SK-N-SH (cell line): ENCODE measurements at regions not wholly inside any gene's neighbourhood (a gene's known extent, or its start where the extent isn't known, plus 50 kb on each side); places are given as distances from the start of the nearest gene placed in this dataset.

Experiments
- CTCF ChIA-PET: fragments of 300-600, 350-600 bp; formaldehyde crosslinking; extraction: SDS; loops from one replicate; lab custom pipeline; 2021; lab: Yijun Ruan, JAX
- POLR2A ChIA-PET: fragments of 350-600 bp; sonication (Branson Sonifier 250); formaldehyde crosslinking; extraction: SDS; loops from one replicate; lab custom pipeline; 2020; ENCODE audit warnings: antibody characterized with exemption, inconsistent platforms; lab: Yijun Ruan, JAX
- DNase-seq: peaks from one replicate; pipeline ENCODE4 v3.0.0; 2012
- H2AFZ ChIP-seq: fragments of 200-600 bp; sonication (generic); 2 replicates; pipeline ENCODE4 v1.8.1; 2016; ENCODE audit warnings: antibody characterized with exemption, mild to moderate bottlenecking, low read depth
- H3F3A ChIP-seq: fragments of 200-600 bp; sonication (generic); replicated peaks from 2 replicates; pipeline ENCODE3; 2016; ENCODE audit warnings: antibody characterized with exemption, mild to moderate bottlenecking; ENCODE audit not compliant: insufficient read depth
- H3K27ac ChIP-seq, 2 experiments: fragments of 200-500 bp in 1 of 2; fragments of 200-600 bp in 1 of 2; sonication (Bioruptor generic) in 1 of 2; sonication (generic), shearing (Covaris generic) in 1 of 2; 2 replicates each; pipeline versions ENCODE4 v1.5.1 to v1.6.1; 2014 to 2016; ENCODE audit warnings: low read depth in 2 of 2, inconsistent platforms in 1 of 2, low read length in 1 of 2, mild to moderate bottlenecking in 1 of 2, mixed read lengths in 1 of 2
- H3K27me3 ChIP-seq: fragments of 200-600 bp; sonication (generic), shearing (Covaris generic); 2 replicates; pipeline ENCODE4 v1.6.1; 2016; ENCODE audit warnings: mixed run types; ENCODE audit not compliant: insufficient read depth
- H3K36me3 ChIP-seq, 2 experiments: fragments of 200-500 bp in 1 of 2; fragments of 200-600 bp in 1 of 2; sonication (Bioruptor generic) in 1 of 2; sonication (generic) in 1 of 2; replicated peaks in 1 of 2; 2 replicates each; pipeline versions ENCODE3 to v1.5.1; 2014 to 2016; ENCODE audit warnings: low read length in 1 of 2, mild to moderate bottlenecking in 1 of 2; ENCODE audit not compliant: insufficient read depth in 2 of 2, control insufficient read depth in 1 of 2
- H3K4me1 ChIP-seq, 2 experiments: fragments of 200-500 bp in 1 of 2; fragments of 200-600 bp in 1 of 2; sonication (Bioruptor generic) in 1 of 2; sonication (generic), shearing (Covaris generic) in 1 of 2; 2 replicates each; pipeline versions ENCODE4 v1.5.1 to v1.6.1; 2014 to 2016; ENCODE audit warnings: low read depth in 1 of 2, low read length in 1 of 2, mixed run types in 1 of 2; ENCODE audit not compliant: insufficient read depth in 2 of 2, control insufficient read depth in 1 of 2
- H3K4me2 ChIP-seq: fragments of 200-600 bp; sonication (generic), shearing (Covaris generic); 2 replicates; pipeline ENCODE4 v1.6.1; 2017; ENCODE audit warnings: mixed run types
- H3K4me3 ChIP-seq, 2 experiments: fragments of 200-500 bp in 1 of 2; fragments of 200-600 bp in 1 of 2; sonication (Bioruptor generic) in 1 of 2; sonication (generic), shearing (Covaris generic) in 1 of 2; 2 replicates each; pipeline versions ENCODE4 v1.5.1 to v1.8.1; 2014 to 2016; ENCODE audit warnings: low read depth in 2 of 2, inconsistent platforms in 1 of 2, low read length in 1 of 2, mild to moderate bottlenecking in 1 of 2, mixed read lengths in 1 of 2, moderate library complexity in 1 of 2
- H3K79me2 ChIP-seq: fragments of 200-600 bp; sonication (generic); 2 replicates; pipeline ENCODE4 v1.8.1; 2017; ENCODE audit warnings: mild to moderate bottlenecking; ENCODE audit not compliant: insufficient read depth
- H3K9ac ChIP-seq: fragments of 200-600 bp; sonication (generic); 2 replicates; pipeline ENCODE4 v1.6.1; 2017; ENCODE audit warnings: mixed run types
- H3K9me2 ChIP-seq: fragments of 200-600 bp; sonication (generic); 2 replicates; pipeline ENCODE4 v1.6.1; 2017; ENCODE audit warnings: mixed run types
- H3K9me3 ChIP-seq: fragments of 200-600 bp; sonication (generic); 2 replicates; pipeline ENCODE4 v1.6.1; 2017; ENCODE audit warnings: mixed run types, mild to moderate bottlenecking, moderate library complexity
- H4K20me1 ChIP-seq: fragments of 200-600 bp; sonication (generic); 2 replicates; pipeline ENCODE4 v1.6.1; 2017; ENCODE audit warnings: mild to moderate bottlenecking, mixed run types; ENCODE audit not compliant: insufficient read depth
- CHD2 ChIP-seq: fragments of 150-350 bp; IDR thresholded peaks from 2 replicates; pipeline ENCODE4 v1.6.1; 2018; ENCODE audit warnings: low read length; ENCODE audit not compliant: partially characterized antibody
- ELF1 ChIP-seq: IDR thresholded peaks from 2 replicates; pipeline ENCODE4 v1.4.0; 2012
- EP300 ChIP-seq, 2 experiments: IDR thresholded peaks; 2 replicates each; pipeline versions ENCODE4 v1.4.0 to v1.6.1; 2012; ENCODE audit warnings: borderline replicate concordance in 1 of 2, low read depth in 1 of 2, low read length in 1 of 2
- FOSL2 ChIP-seq: IDR thresholded peaks from 2 replicates; pipeline ENCODE4 v1.4.0; 2012; ENCODE audit warnings: low read depth, mild to moderate bottlenecking, moderate library complexity, borderline replicate concordance
- FOXJ3 ChIP-seq: sonication (generic); formaldehyde crosslinking; IDR thresholded peaks from 2 replicates; pipeline ENCODE4 v1.5.1; 2020; ENCODE audit warnings: mild to moderate bottlenecking, missing genetic modification reagents
- GABPA ChIP-seq: IDR thresholded peaks from 2 replicates; pipeline ENCODE4 v1.4.0; 2012; ENCODE audit warnings: low read depth, mild to moderate bottlenecking
- MXI1 ChIP-seq: IDR thresholded peaks from 2 replicates; pipeline ENCODE4 v1.6.1; 2012; ENCODE audit warnings: mild to moderate bottlenecking, low read depth, low read length, improper control_type of control experiment
- NFIC ChIP-seq: IDR thresholded peaks from 2 replicates; pipeline ENCODE4 v1.4.0; 2012; ENCODE audit warnings: borderline replicate concordance
- RAD21 ChIP-seq: IDR thresholded peaks from 2 replicates; pipeline ENCODE4 v1.6.1; 2012; ENCODE audit warnings: mild to moderate bottlenecking, low read length
- RCOR1 ChIP-seq: fragments of 150-350 bp; IDR thresholded peaks from 2 replicates; pipeline ENCODE4 v1.6.1; 2017; ENCODE audit warnings: antibody characterized with exemption, low read length
- RXRA ChIP-seq: IDR thresholded peaks from 2 replicates; pipeline ENCODE4 v1.4.0; 2012; ENCODE audit warnings: low read depth, mild to moderate bottlenecking, borderline replicate concordance
- SIN3A ChIP-seq: IDR thresholded peaks from 2 replicates; pipeline ENCODE4 v1.6.1; 2012; ENCODE audit warnings: low read depth, mild to moderate bottlenecking, low read length, moderate library complexity, borderline replicate concordance
- TCF12 ChIP-seq: IDR thresholded peaks from 2 replicates; pipeline ENCODE4 v1.4.0; 2012
- TEAD4 ChIP-seq: IDR thresholded peaks from 2 replicates; pipeline ENCODE4 v1.4.0; 2012; ENCODE audit warnings: mild to moderate bottlenecking, borderline replicate concordance; ENCODE audit not compliant: insufficient read depth
- YY1 ChIP-seq: IDR thresholded peaks from 2 replicates; pipeline ENCODE4 v1.4.0; 2012; ENCODE audit warnings: low read depth, mild to moderate bottlenecking
- WGBS: methylation state at CpG from one replicate; pipeline ENCODE4 v1.1.6; 2017; ENCODE audit warnings: low lambda C conversion rate; 5-methylcytosine and 5-hydroxymethylcytosine counted together
- TF ChIP-seq, protein P1 (sequence below): IDR thresholded peaks from 2 replicates; pipeline ENCODE4 v1.4.0; 2012; ENCODE audit warnings: low read depth
- TF ChIP-seq, protein P2 (sequence below): IDR thresholded peaks from 2 replicates; pipeline ENCODE4 v1.4.0; 2012; ENCODE audit warnings: low read depth, borderline replicate concordance
- TF ChIP-seq, protein P3 (sequence below): IDR thresholded peaks from 2 replicates; pipeline ENCODE4 v1.4.0; 2012; ENCODE audit warnings: low read depth, borderline replicate concordance
- TF ChIP-seq, protein P4 (sequence below): fragments of 200-600 bp; sonication (generic); IDR thresholded peaks from 2 replicates; pipeline ENCODE4 v1.6.1; 2017; ENCODE audit warnings: antibody characterized with exemption, mild to moderate bottlenecking, moderate library complexity
- TF ChIP-seq, protein P5 (sequence below): IDR thresholded peaks from 2 replicates; pipeline ENCODE4; 2012

DNA sequence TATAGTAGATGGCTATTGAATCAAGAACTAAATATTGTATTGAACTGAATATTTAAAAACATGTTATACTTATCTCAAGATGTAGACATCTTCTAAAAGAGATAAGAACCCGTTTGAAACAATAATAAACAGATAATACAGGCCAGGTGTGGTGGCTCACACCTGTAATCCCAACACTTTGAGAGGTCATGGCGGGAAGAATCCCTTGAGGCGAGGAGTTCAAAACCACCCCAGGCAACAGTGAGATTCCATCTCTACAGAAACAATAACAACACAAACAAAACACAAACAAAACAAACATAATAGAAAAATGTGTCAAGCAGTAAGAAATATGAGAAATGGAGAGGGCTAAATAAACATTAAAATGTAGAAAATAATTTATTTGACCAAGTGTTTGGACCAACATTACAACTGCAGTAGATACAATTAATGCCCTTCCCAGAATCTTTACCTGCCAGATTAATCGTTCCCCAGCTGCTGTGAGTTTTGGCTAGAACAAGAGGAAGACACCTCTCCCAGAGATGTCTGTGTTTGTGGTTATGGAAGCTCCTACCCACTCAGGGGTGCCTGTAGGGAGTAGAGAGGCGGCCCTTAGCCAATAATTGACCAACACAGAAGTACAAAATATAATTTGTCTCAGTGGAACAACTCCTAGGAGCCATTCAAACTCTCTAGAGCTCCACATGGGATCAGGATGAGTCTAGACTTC lies 111.9 kb upstream of the AGTR1 start:
- 38% methylated on average over 5 of the region's 5 CpGs for WGBS
- CTCF ChIA-PET = no interaction called here

DNA sequence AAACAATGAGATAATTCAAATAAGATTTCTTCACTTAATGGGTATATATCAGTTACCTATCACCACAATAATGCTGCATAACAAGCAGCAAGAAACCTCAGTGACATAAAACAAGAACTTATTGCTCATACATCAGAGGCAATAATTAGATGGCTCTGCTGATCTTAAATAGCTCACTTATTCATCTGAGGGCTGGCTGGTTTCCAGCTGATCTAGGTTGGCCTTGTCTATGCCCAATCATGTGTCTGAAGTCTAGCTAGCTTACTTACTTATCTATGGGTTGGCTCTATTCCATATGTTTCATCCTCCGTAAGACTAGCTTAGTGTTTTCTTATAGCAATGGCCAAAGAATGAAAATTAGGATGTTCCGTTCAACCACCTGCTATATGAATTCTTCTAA lies 109.4 kb upstream of the AGTR1 start:
- H3K4me3 ChIP-seq = no peak overlapping the region
- no peaks in the 10 kb centered on the region for H3K9me3 ChIP-seq
- no peak overlapping the region for H3K4me2 ChIP-seq
- ChIA-PET POLR2A (no interaction called here), CTCF (interaction anchor here (0.8 kb wide), 1 partner anchor 165 kb away, joined by 3 read pairs; no protein-coding TSS in a partner anchor)
- H3K27ac ChIP-seq = no peak overlapping the region
- no peaks in the 10 kb centered on the region for H3F3A ChIP-seq
- H3K27me3 ChIP-seq = no peaks in the 10 kb centered on the region
- H2AFZ ChIP-seq = no peak overlapping the region
- H3K9me2 ChIP-seq = no peaks in the 10 kb centered on the region
- DNase-seq = no peak
- H3K9ac ChIP-seq = no peak overlapping the region
- TF ChIP-seq YY1 (no peak), TCF12 (no peak), RXRA (no peak), TEAD4 (no peak), FOXJ3 (CRISPR knock-in tag) (no peak), RAD21 (no peak), ELF1 (no peak), MXI1 (no peak), CHD2 (no peak), GABPA (no peak), SIN3A (no peak), RCOR1 (no peak), NFIC (no peak)
- TF ChIP-seq, protein P1, sequence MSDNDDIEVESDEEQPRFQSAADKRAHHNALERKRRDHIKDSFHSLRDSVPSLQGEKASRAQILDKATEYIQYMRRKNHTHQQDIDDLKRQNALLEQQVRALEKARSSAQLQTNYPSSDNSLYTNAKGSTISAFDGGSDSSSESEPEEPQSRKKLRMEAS = no peak
- TF ChIP-seq, protein P2, sequence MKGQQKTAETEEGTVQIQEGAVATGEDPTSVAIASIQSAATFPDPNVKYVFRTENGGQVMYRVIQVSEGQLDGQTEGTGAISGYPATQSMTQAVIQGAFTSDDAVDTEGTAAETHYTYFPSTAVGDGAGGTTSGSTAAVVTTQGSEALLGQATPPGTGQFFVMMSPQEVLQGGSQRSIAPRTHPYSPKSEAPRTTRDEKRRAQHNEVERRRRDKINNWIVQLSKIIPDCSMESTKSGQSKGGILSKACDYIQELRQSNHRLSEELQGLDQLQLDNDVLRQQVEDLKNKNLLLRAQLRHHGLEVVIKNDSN = no peak
- TF ChIP-seq, protein P3, sequence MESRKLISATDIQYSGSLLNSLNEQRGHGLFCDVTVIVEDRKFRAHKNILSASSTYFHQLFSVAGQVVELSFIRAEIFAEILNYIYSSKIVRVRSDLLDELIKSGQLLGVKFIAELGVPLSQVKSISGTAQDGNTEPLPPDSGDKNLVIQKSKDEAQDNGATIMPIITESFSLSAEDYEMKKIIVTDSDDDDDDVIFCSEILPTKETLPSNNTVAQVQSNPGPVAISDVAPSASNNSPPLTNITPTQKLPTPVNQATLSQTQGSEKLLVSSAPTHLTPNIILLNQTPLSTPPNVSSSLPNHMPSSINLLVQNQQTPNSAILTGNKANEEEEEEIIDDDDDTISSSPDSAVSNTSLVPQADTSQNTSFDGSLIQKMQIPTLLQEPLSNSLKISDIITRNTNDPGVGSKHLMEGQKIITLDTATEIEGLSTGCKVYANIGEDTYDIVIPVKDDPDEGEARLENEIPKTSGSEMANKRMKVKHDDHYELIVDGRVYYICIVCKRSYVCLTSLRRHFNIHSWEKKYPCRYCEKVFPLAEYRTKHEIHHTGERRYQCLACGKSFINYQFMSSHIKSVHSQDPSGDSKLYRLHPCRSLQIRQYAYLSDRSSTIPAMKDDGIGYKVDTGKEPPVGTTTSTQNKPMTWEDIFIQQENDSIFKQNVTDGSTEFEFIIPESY = no peak
- H3K36me3 ChIP-seq = no peaks in the 10 kb centered on the region
- H3K4me1 ChIP-seq = no peaks in the 10 kb centered on the region
- H3K79me2 ChIP-seq = no peaks in the 10 kb centered on the region
- no peaks in the 10 kb centered on the region for H4K20me1 ChIP-seq
- 83% methylated on average over 2 of the region's 2 CpGs for WGBS

More for the DNA sequence above, 111.9 kb upstream of the AGTR1 start:
- Histone ChIP-seq H3K4me3 (no peak overlapping the region), H3K36me3 (no peaks in the 10 kb centered on the region), H3K27me3 (no peaks in the 10 kb centered on the region), H3K4me1 (no peaks in the 10 kb centered on the region; a peak in 1 of 4 replicates), H3F3A (no peaks in the 10 kb centered on the region), H4K20me1 (no peaks in the 10 kb centered on the region), H3K9ac (no peak overlapping the region), H3K79me2 (no peaks in the 10 kb centered on the region; the same call in 1 of the 2 replicates), H2AFZ (no peak overlapping the region), H3K9me3 (no peaks in the 10 kb centered on the region), H3K27ac (no peak overlapping the region), H3K4me2 (no peak overlapping the region), H3K9me2 (no peaks in the 10 kb centered on the region)
- POLR2A ChIA-PET = no interaction called here
- TF ChIP-seq, protein P4, sequence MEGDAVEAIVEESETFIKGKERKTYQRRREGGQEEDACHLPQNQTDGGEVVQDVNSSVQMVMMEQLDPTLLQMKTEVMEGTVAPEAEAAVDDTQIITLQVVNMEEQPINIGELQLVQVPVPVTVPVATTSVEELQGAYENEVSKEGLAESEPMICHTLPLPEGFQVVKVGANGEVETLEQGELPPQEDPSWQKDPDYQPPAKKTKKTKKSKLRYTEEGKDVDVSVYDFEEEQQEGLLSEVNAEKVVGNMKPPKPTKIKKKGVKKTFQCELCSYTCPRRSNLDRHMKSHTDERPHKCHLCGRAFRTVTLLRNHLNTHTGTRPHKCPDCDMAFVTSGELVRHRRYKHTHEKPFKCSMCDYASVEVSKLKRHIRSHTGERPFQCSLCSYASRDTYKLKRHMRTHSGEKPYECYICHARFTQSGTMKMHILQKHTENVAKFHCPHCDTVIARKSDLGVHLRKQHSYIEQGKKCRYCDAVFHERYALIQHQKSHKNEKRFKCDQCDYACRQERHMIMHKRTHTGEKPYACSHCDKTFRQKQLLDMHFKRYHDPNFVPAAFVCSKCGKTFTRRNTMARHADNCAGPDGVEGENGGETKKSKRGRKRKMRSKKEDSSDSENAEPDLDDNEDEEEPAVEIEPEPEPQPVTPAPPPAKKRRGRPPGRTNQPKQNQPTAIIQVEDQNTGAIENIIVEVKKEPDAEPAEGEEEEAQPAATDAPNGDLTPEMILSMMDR = no peak
- TF ChIP-seq, protein P5, sequence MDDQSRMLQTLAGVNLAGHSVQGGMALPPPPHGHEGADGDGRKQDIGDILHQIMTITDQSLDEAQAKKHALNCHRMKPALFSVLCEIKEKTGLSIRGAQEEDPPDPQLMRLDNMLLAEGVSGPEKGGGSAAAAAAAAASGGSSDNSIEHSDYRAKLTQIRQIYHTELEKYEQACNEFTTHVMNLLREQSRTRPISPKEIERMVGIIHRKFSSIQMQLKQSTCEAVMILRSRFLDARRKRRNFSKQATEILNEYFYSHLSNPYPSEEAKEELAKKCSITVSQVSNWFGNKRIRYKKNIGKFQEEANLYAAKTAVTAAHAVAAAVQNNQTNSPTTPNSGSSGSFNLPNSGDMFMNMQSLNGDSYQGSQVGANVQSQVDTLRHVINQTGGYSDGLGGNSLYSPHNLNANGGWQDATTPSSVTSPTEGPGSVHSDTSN = no peak
- TF ChIP-seq EP300 (IDR thresholded peaks at IDR 0.05; ENCODE audit: borderline replicate concordance in 1 of 2, low read depth in 1 of 2, low read length in 1 of 2) (no peak), FOXJ3 (CRISPR knock-in tag) (no peak), FOSL2 (no peak)
- no peak for DNase-seq
